GM19395 (cell line): ENCODE measurements at regions not wholly inside any gene's neighbourhood (a gene's known extent, or its start where the extent isn't known, plus 50 kb on each side); places are given as distances from the start of the nearest gene placed in this dataset.

Source experiments
- ATAC-seq: cut with Tn5 transposase; IDR thresholded peaks from one replicate; pipeline ENCODE4 v1.9.1; 2021; ENCODE audit warnings: mild to moderate bottlenecking, moderate library complexity; ENCODE audit not compliant: unreplicated experiment

GRCh38 chr9:81292056-81292805 lies 397.1 kb downstream of the TLE1 start:
- no peak for ATAC-seq

DNA sequence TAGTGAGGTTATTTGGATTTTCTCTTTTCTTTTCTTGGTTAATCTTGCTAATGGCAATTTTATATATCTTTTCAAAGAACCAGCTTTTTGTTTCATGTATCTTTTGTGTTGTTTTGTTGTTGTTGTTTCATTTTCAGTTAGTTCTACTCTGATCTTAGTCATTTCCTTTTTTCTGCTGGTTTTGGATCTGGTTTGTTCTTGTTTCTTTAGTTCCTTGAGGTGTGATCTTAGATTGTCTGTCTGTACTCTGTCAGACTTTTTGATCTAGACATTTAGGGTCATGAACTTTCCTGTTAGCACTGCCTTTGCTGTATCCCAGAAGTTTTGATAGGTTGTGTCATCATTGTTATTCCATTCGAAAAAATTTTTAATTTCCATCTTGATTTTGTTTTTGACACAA lies 399.7 kb downstream of the TLE1 start:
- ATAC-seq, result no peak

DNA sequence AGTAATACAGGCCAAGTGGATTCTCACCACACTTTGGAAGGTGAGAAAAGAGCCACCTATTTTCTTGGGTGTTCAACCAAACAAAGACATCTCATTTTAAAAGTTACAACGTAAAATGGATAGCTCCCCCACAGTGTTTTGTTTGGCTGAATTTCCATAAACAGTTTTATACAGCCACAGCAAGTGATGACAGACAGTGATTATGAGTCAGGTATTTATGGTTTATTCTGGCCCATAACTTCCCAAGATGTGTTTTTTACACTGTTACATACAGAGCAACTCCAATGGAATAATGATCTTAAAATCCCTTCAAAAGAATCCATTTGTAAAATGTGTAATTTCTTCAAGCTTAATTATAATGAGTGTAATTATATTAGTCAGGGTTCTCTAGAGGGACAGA lies 421.3 kb downstream of the TLE1 start:
- ATAC-seq, result no peak

DNA sequence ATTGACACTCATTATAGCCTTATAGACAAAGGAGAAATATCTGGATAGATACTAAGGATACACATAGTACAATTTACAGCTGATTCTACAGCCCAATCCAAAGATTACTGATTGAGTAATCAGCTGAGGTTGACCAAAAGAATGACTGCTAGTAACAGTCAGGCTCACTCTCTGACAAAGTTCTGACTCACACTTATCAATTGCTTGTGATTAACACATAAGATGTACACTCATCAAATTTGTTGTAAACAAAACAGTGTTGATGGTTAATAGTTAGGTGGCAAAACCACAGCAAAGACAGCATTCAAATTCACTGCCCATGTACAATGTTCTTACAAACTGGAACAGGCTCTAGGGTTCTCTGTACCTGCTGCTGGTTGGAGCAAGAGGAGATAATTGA lies 422.7 kb downstream of the TLE1 start:
- no peak for ATAC-seq

- no peak for ATAC-seq
Observed at GRCh38 chr9:81266086-81266485, 423.3 kb downstream of the TLE1 start.

GRCh38 chr9:81264516-81264915 lies 424.8 kb downstream of the TLE1 start:
- no peak for ATAC-seq

DNA sequence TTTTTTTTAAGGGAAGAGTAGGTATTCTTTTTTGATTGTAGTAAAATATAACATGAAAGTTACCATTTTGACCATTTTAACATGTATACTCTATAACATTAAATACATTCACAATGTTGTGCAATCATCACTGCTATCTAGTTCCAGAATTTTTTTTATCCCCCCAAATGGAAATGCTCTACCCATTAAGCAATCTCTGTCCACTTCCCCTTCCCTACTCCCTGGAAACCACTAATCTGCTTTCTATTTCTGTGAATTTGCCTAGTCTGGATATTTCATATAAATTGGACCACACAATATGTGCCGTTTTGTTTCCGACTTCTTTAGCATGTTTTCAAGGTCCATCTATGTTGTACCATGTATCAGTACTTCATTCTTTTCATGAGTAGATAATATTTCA lies 429.5 kb downstream of the TLE1 start:
- no peak for ATAC-seq

DNA sequence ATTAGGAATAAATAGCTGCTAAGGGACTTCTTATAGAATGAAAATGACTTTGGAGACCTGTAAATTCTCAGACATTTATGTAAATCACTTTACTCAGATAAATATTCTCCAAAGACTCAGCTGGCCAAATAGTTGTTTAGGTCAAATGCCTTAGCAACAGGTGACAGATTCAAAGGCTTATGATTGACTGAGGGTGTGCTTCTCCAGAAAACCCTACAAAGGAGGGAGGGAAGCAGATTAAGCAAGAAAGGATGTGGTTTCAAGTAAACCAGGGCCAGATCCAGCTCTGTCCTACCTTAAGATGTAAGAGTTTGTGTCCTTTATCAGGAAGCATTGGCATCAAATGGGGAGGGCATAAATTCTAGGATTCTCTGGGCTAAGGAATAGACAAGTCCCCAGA lies 433.0 kb downstream of the TLE1 start:
- ATAC-seq, result no peak

DNA sequence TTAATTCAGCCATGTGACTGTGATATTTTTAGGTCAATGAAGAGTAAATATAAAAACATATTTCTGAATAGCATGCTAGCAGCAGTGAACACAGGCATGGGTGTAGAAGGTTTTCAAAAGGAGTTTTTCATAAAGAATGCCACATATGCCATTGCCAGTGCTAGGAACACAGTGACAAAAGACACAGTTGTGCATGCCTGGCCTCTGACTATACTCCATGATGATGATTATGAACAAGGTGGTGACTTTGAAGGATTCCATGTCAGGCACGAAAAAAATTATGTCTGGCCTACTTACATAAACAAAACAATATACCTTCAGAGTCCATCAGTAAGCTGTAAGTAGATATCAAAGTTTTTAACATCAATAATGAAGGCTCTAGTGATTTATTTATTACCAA lies 438.7 kb downstream of the TLE1 start:
- ATAC-seq, result no peak

DNA sequence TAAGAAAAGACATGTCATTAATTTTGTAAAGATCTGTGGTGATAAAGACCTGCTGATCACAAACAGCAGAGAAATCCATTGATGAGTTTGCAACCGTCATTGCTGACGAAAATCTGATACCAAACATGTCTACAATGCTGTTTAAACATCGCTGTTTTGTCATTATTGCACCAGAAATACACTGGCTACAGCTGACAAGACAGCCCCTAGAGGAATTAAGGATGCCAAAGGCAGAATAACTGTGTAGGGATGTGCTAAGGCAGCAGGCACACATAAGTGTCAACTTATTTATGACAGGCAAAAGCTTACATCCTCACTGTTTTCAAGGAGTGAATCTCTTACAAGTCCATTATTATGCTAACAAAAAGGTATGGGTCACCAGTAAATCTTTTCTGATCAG lies 439.3 kb downstream of the TLE1 start:
- no peak for ATAC-seq

DNA sequence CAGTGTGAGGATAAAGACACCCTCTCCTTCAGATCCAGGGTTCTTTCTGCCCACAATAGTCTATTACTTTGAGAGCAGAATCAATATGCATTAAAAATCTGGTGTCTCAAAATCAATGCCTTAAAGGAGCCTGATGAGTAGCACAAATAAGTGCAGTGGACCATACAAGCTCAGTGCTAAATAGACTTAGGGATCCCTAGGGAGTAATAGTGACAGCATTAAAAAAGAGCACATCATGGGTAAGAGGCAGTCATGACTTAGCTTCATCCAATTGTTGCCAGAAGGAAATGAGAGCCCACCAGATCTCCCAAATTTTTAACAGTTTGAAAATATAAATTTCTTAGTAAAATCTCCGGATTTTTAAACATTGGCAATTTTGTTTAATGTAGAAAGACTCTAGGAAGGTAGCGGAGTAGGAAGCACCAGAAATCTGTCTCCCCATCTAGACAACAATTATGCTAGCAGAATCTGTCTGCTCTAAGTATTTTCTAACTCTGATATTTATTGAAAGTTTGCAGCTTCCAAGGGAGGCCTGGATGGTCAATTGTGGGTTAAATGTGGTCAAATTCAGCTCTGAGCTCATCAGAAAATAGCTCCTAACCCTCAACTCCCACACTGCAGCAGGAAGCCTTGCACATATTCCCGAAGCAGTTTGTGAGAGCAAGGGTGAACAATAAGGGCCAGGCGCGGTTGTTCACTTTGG lies 443.9 kb downstream of the TLE1 start:
- no peak for ATAC-seq

- ATAC-seq, result no peak
Observed at GRCh38 chr9:81244631-81245030, 444.7 kb downstream of the TLE1 start.

GRCh38 chr9:81242866-81243265 lies 446.5 kb downstream of the TLE1 start:
- ATAC-seq, result no peak

DNA sequence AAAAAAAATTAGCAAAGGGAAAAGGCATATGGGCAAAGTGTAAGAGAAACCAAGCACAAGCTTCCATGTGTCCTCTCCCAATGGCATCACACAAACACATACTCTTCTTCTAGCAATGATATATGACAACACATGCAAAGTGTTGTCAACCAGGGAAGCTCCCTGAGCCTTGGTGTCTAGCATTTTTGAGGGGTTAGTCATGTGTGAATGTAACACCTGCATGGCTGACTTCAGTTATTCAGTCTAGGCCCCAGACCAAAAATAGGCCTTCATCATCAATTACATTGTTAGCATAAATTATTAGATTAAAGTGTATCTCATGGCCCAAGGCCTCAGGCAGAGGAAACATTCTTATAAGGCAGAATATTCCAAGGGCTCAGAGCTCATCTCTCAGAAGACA lies 450.0 kb downstream of the TLE1 start:
- ATAC-seq, result no peak

DNA sequence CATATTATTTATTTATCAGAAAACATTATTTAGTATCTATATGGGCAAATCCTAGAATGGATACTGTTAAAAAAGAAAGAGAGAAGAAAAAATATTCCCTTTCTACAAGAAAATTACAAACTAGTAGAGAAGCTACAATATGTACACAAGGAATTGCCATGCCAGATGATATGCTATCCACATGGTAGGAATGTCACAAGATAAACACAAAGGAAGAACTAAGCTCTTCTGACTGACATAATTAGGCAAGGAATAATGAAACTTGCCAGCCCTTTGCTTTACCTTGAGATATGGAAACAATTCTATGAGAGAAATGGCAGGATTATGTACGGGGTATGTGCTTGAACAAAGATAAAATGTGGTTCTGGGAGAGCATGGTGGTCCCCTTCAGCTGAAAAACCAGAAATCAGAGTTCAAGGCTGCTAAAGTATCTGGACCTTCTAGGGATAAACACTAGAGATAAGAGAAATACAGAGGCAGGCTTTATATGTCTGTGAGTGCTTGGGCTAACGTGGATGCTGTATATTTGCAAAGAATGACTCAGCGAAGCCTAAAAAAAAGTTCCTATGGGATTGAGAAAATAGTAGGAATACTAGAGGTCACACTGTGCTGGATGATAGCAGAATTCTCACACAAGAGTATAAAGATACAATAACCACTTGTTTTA lies 451.6 kb downstream of the TLE1 start:
- ATAC-seq, result no peak

- ATAC-seq, result no peak
Observed at GRCh38 chr9:81234924-81235610, 454.3 kb downstream of the TLE1 start.

DNA sequence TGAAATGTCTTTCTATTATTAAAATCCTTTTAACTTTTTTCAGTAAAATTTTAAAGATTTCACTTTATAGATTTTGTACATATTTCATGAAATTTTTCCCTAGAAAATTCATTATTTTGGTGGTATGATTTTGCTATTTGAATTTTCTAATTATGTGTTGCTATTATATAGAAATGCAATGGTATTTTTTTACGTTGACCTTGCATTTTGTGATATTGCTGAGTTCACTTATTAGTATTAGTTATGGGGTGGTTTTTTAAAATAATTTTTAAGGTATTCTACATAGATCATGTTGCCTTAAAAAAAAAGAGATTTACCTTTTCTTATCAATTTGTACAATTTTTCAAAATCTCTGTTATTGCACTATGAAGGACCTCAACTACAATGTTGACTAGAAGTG lies 458.3 kb downstream of the TLE1 start:
- ATAC-seq, result no peak

- ATAC-seq, result no peak
Observed at GRCh38 chr9:81227507-81228245, 461.7 kb downstream of the TLE1 start.

DNA sequence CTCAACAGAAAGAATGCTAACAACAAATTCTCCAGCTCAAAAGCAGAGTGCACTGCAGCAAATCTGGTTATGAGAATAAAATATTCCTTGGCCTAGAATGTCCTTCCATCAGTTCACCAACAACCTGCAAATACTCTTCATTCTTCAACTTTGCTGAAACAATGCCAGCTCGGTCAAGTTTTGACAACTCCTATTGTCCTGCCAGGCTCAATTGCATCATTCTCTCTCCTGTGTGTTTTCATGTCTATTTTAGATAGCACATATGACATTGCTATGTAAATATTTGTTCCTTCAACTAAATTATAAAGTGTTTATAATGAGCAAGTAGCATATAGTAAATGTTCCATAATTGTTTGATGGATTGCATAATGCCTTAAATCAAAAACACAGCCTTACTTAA lies 463.8 kb downstream of the TLE1 start:
- ATAC-seq, result no peak

GRCh38 chr9:81224166-81225081 lies 464.9 kb downstream of the TLE1 start:
- ATAC-seq, result no peak
